Left ventricle myocardium inferior (tissue), 1 donor: ENCODE measurements at regions not wholly inside any gene's neighbourhood (a gene's known extent, or its start where the extent isn't known, plus 50 kb on each side); places are given as distances from the start of the nearest gene placed in this dataset.

ENCODE experiments used
- DNase-seq: peaks from one replicate; pipeline ENCODE4 v3.0.0-alpha.2; 2020
- H3K27ac ChIP-seq: fragments of 200-600 bp; replicated peaks from 2 replicates; pipeline ENCODE4 v1.8.0; 2021
- H3K27me3 ChIP-seq: fragments of 200-600 bp; 2 replicates; pipeline ENCODE4 v1.8.0; 2021; ENCODE audit warnings: low read depth
- H3K36me3 ChIP-seq: fragments of 200-600 bp; 2 replicates; pipeline ENCODE4 v1.8.0; 2021
- H3K4me1 ChIP-seq: fragments of 200-600 bp; 2 replicates; pipeline ENCODE4 v1.8.0; 2021
- H3K4me3 ChIP-seq: fragments of 200-600 bp; 2 replicates; pipeline ENCODE4 v1.8.0; 2021; ENCODE audit warnings: mild to moderate bottlenecking, moderate library complexity
- H3K9me3 ChIP-seq: fragments of 200-600 bp; replicated peaks from 2 replicates; pipeline ENCODE4 v1.8.0; 2021
- intact Hi-C: fragments of 100-400 bp; cut with micrococcal nuclease; formaldehyde crosslinking; loops from one replicate; pipeline ENCODE4 v1.11.0; 2022
- TF ChIP-seq, protein P1 (sequence below): fragments of 200-600 bp; IDR thresholded peaks from 2 replicates; pipeline ENCODE4 v1.8.0; 2021; ENCODE audit warnings: antibody characterized with exemption, mild to moderate bottlenecking, borderline replicate concordance
- donor health status: DM: no; HTN: yes; CAD: no; lungs with severe emphysema.

DNA sequence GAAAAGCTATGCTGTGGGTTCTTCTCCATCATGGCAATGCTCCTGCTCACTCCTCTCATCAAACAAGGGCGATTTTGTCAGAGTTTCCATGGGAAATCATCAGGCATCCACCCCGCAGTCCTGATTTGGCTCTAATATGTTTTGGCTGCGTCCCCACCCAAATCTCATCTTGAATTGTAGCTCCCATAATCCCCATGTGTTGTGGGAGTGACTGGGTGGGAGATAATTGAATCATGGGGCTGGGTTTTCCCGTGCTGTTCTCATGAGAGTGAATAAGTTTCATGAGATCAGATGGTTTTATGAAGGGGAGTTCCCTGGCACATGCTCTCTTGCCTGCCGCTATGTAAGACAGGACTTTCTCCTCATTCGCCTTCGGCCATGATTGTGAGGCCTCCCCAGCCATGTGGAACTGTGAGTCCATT lies 163.8 kb downstream of the GADD45G start:
- intact Hi-C loops, result no loop called here
- TF ChIP-seq, protein P1, sequence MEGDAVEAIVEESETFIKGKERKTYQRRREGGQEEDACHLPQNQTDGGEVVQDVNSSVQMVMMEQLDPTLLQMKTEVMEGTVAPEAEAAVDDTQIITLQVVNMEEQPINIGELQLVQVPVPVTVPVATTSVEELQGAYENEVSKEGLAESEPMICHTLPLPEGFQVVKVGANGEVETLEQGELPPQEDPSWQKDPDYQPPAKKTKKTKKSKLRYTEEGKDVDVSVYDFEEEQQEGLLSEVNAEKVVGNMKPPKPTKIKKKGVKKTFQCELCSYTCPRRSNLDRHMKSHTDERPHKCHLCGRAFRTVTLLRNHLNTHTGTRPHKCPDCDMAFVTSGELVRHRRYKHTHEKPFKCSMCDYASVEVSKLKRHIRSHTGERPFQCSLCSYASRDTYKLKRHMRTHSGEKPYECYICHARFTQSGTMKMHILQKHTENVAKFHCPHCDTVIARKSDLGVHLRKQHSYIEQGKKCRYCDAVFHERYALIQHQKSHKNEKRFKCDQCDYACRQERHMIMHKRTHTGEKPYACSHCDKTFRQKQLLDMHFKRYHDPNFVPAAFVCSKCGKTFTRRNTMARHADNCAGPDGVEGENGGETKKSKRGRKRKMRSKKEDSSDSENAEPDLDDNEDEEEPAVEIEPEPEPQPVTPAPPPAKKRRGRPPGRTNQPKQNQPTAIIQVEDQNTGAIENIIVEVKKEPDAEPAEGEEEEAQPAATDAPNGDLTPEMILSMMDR, result no peak

DNA sequence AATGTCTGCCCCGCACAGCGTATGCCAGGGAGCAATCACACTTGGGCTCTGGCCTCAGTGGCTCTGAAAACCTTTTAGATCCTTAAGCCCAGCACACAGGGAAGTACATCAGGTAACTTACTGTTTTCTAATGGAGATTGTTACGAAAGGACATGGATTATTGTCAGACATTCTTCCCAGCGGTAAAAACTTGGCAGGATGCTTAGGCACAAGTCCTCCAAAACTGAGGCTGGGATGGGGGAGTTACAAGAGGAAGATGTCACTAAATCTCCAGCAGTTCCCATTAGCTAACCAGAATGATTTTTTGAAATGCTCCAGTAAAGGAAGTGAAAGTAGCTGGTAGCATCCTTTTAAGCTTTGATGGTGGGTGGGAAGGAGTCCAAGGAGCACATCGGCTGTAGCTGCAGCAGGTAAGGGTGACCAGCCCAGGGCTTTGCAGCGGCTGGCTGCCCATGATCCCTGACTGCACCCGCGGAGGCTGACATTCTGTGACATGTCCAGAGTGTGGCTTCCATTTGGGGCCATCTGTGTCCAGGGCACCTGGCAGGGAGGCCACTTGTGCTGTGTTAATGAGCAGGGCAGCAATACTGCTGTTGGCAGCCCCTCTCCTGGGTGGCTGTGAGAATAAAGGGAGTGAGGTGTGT lies 165.8 kb downstream of the GADD45G start:
- intact Hi-C loops, result no loop called here
- TF ChIP-seq, protein P1, result no peak
- Histone ChIP-seq H3K4me3 (no peak overlapping the region), H3K27ac (no peak overlapping the region), H3K9me3 (no peaks in the 10 kb centered on the region), H3K4me1 (peaks cover 12% of the 10 kb centered on the region), H3K27me3 (no peaks in the 10 kb centered on the region), H3K36me3 (no peaks in the 10 kb centered on the region)
- no peak for DNase-seq

More for the DNA sequence above, 163.8 kb downstream of the GADD45G start:
- no peak overlapping the region for H3K27ac ChIP-seq
- DNase-seq, result no peak
- H3K9me3 ChIP-seq, result no peaks in the 10 kb centered on the region
- no peaks in the 10 kb centered on the region for H3K36me3 ChIP-seq
- H3K4me1 ChIP-seq, result peaks cover 12% of the 10 kb centered on the region
- H3K27me3 ChIP-seq, result no peaks in the 10 kb centered on the region
- H3K4me3 ChIP-seq, result no peak overlapping the region

DNA sequence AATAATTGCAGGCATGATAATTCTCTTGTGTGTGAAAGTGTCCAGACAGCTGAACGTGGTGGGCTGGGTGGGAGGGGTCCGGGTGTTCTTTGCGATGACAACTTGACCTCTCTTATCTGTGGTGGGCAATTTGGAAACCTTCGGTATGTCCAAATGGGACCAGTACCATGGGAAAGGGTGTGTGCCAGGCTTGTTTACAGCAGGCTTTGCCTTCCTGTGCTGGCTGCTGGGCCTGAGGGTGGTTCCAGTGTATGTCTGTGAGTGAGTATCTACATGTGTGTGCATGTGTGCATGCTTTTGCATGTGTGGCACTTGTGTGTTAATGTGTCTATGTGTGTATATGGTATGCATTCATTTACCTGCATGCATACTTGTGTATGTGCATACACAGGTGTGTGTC lies 166.4 kb downstream of the GADD45G start:
- Histone ChIP-seq H3K36me3 (no peaks in the 10 kb centered on the region), H3K27ac (no peak overlapping the region), H3K9me3 (no peaks in the 10 kb centered on the region), H3K4me3 (no peak overlapping the region), H3K27me3 (no peaks in the 10 kb centered on the region), H3K4me1 (peaks cover 12% of the 10 kb centered on the region)
- intact Hi-C loops, result no loop called here
- no peak for DNase-seq
- TF ChIP-seq, protein P1, result no peak

DNA sequence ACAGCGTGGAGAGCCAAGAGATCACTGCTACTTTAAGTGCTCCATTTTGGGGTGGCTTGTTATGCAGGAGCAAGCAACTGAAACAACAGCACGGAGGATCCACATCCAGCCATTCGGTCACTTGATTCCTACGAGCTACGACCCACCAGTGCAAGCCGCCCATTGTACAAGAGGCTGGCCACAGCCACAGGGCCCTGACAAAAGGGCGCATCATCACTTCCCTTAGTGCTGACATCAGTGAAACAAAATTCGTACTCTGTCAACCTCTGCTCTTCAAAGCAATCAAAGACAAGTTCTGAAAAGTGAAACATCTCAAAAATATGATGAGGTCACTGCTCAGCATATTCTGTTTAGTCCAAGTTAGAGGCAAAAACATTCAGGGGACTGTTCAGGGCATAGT lies 168.4 kb downstream of the GADD45G start:
- Histone ChIP-seq H3K27ac (no peak overlapping the region), H3K36me3 (no peaks in the 10 kb centered on the region), H3K27me3 (no peaks in the 10 kb centered on the region), H3K4me1 (peaks cover 15% of the 10 kb centered on the region), H3K4me3 (no peak overlapping the region), H3K9me3 (no peaks in the 10 kb centered on the region)
- DNase-seq, result no peak
- TF ChIP-seq, protein P1, result no peak
- intact Hi-C loops, result no loop called here

DNA sequence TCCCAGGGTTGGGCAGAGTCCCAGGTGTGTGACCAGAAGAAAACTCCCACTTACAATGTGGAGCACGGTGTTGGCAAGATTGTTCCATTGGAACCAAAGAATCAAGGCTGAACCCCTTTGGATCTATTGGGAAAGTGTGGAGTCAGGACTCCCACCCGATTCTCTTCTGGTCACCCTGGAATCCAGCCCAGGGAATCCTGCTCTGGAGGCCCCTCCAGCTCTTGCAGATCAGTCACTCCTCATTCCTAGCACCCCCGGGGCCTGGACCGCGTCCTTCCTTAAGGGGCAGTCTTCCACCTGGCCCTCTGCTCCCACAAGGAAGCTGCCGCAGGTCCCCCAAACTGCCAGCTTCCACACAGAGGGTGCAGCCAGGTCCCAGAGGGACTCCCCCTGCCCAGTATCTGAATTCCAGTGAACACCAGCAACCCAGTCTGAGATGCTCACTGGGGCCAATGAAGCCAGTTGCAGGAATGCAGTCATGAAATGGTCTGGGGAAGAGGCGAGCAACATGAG lies 170.1 kb downstream of the GADD45G start:
- Histone ChIP-seq H3K27ac (no peak overlapping the region), H3K36me3 (no peaks in the 10 kb centered on the region), H3K4me1 (peaks cover 27% of the 10 kb centered on the region), H3K9me3 (no peaks in the 10 kb centered on the region), H3K4me3 (no peak overlapping the region), H3K27me3 (no peaks in the 10 kb centered on the region)
- DNase-seq, result no peak
- TF ChIP-seq, protein P1, result no peak
- intact Hi-C loops, result no loop called here
